ENCODE measurements at regions not wholly inside any gene's neighbourhood (a gene's known extent, or its start where the extent isn't known, plus 50 kb on each side); places are given as distances from the start of the nearest gene placed in this dataset.
A peak's percentile ranks its signal among the peaks of the same experiment; 100 is the strongest.
"Not testable (repeated sequence)": the region's sequence is repeated elsewhere in the genome, so short reads cannot be mapped to it uniquely, and the experiment has no call there.

DNA sequence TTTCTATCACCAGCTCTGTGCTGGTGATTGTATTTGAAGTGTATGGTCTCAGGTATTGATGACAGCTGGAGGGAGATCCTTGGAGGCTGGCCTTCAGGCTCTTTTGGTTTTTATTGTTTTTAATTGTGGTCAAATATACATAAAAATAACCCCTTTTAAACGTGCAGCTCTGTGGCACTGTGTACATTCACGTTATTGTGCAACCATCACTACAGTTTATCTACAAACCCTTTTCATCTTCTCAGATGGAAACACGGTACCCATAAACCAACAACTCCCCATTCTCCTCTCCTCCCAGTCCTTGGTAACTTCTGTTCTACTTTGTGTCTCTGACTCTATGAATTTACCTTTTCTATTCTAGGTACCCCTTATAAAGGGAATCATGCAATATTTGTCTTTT lies 79.3 kb upstream of the ATP8B1 start:
- Histone ChIP-seq H2AFZ (ENCODE audit: low read depth, low read length, severe bottlenecking) (no peak overlapping the region), H3K27me3 (ENCODE audit: low read length) (no peaks in the 10 kb centered on the region), H3K9ac (ENCODE audit: low read length) (no peak overlapping the region), H3F3A (ENCODE audit: insufficient read depth) (no peaks in the 10 kb centered on the region), H3K9me3 (ENCODE audit: insufficient read depth, low read length) (0 out of 2 replicates have a peak, but pooled peaks cover 3% of the 10 kb centered on the region), H3K79me2 (ENCODE audit: insufficient read depth, low read length) (no peaks in the 10 kb centered on the region), H3K9me2 (replicated peaks; ENCODE audit: insufficient read depth, low read length) (no peaks in the 10 kb centered on the region), H3K4me2 (ENCODE audit: low read depth, low read length, poor library complexity, severe bottlenecking) (no peak overlapping the region), H3K4me3 (ENCODE audit: insufficient read depth, low read length, poor library complexity, severe bottlenecking) (no peak overlapping the region), H3K36me3 (ENCODE audit: low read length) (no peaks in the 10 kb centered on the region), H3K27ac (ENCODE audit: low read depth, low read length) (no peak overlapping the region), H4K20me1 (ENCODE audit: low read depth, low read length) (no peaks in the 10 kb centered on the region)
- no peak for TF ChIP-seq EZH2phosphoT487 (conservative IDR thresholded peaks at IDR 0.05; ENCODE audit: low read length)
- TF ChIP-seq, protein P1, sequence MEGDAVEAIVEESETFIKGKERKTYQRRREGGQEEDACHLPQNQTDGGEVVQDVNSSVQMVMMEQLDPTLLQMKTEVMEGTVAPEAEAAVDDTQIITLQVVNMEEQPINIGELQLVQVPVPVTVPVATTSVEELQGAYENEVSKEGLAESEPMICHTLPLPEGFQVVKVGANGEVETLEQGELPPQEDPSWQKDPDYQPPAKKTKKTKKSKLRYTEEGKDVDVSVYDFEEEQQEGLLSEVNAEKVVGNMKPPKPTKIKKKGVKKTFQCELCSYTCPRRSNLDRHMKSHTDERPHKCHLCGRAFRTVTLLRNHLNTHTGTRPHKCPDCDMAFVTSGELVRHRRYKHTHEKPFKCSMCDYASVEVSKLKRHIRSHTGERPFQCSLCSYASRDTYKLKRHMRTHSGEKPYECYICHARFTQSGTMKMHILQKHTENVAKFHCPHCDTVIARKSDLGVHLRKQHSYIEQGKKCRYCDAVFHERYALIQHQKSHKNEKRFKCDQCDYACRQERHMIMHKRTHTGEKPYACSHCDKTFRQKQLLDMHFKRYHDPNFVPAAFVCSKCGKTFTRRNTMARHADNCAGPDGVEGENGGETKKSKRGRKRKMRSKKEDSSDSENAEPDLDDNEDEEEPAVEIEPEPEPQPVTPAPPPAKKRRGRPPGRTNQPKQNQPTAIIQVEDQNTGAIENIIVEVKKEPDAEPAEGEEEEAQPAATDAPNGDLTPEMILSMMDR (IDR thresholded peaks at IDR 0.05; ENCODE audit: insufficient read depth, low read length, poor library complexity, severe bottlenecking): no peak

DNA sequence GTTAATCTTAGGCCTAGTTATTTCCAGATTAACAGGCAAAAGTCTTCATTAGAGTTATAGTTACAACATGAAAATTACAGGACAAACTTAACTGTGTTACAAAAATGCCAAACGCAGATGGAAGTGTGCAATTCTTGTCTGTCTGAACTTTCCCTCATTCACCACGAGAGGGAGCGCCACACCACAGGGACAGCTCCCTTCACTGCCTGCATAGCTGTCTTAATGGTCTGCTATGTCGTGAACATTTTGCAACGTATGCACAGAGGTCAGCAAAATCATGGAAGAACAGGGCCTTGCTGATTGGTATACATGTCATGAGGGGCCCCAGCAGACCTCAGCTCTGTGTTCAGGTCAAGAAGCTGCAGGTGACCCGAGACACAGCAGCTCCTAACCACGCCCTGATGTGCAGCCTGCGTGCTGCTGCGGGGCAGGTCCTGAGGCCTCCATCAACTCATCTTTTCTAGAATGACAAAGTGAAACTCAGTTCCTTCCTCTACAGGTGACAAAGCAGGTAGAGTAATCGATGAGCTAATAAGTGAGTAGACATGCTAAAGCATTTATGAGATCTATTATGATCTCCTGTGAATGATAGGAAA lies 78.8 kb upstream of the ATP8B1 start:
- Histone ChIP-seq H3K4me2 (ENCODE audit: low read depth, low read length, poor library complexity, severe bottlenecking) (no peak overlapping the region), H3F3A (ENCODE audit: insufficient read depth) (no peaks in the 10 kb centered on the region), H3K36me3 (ENCODE audit: low read length) (no peaks in the 10 kb centered on the region), H3K9me3 (ENCODE audit: insufficient read depth, low read length) (0 out of 2 replicates have a peak, but pooled peaks cover 3% of the 10 kb centered on the region), H3K9me2 (replicated peaks; ENCODE audit: insufficient read depth, low read length) (no peaks in the 10 kb centered on the region), H3K27ac (ENCODE audit: low read depth, low read length) (no peak overlapping the region), H3K79me2 (ENCODE audit: insufficient read depth, low read length) (no peaks in the 10 kb centered on the region), H3K27me3 (ENCODE audit: low read length) (no peaks in the 10 kb centered on the region), H3K9ac (ENCODE audit: low read length) (no peak overlapping the region), H4K20me1 (ENCODE audit: low read depth, low read length) (no peaks in the 10 kb centered on the region), H3K4me3 (ENCODE audit: insufficient read depth, low read length, poor library complexity, severe bottlenecking) (no peak overlapping the region), H2AFZ (ENCODE audit: low read depth, low read length, severe bottlenecking) (no peak overlapping the region)
- TF ChIP-seq EZH2phosphoT487 (conservative IDR thresholded peaks at IDR 0.05; ENCODE audit: low read length): no peak
- TF ChIP-seq, protein P1 (IDR thresholded peaks at IDR 0.05; ENCODE audit: insufficient read depth, low read length, poor library complexity, severe bottlenecking): peak; percentile 92

DNA sequence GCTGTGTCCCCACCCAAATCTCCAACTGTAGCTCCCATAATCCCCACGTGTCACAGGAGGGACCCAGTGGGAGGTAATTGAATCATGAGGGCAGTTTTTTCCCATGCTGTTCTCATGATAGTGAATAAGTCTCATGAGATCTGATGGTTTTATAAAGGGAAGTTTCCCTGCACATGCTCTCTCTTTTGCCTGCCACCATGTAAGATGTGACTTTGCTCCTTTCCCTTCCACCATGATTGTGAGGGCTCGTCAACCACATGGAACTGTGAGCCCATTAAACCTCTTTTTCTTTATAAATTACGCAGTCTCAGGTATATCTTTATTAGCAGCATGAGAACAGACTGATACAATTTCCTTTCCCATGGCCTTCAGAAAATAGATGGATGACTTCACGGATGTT lies 76.8 kb upstream of the ATP8B1 start:
- H3K9me2 ChIP-seq (replicated peaks; ENCODE audit: insufficient read depth, low read length); H3K27ac ChIP-seq (ENCODE audit: low read depth, low read length); H3F3A ChIP-seq (ENCODE audit: insufficient read depth); H3K9ac ChIP-seq (ENCODE audit: low read length); H3K4me3 ChIP-seq (ENCODE audit: insufficient read depth, low read length, poor library complexity, severe bottlenecking); H3K36me3 ChIP-seq (ENCODE audit: low read length); H3K79me2 ChIP-seq (ENCODE audit: insufficient read depth, low read length); H3K9me3 ChIP-seq (ENCODE audit: insufficient read depth, low read length); H3K4me2 ChIP-seq (ENCODE audit: low read depth, low read length, poor library complexity, severe bottlenecking); H4K20me1 ChIP-seq (ENCODE audit: low read depth, low read length); H3K27me3 ChIP-seq (ENCODE audit: low read length); H2AFZ ChIP-seq (ENCODE audit: low read depth, low read length, severe bottlenecking): not testable (repeated sequence)

DNA sequence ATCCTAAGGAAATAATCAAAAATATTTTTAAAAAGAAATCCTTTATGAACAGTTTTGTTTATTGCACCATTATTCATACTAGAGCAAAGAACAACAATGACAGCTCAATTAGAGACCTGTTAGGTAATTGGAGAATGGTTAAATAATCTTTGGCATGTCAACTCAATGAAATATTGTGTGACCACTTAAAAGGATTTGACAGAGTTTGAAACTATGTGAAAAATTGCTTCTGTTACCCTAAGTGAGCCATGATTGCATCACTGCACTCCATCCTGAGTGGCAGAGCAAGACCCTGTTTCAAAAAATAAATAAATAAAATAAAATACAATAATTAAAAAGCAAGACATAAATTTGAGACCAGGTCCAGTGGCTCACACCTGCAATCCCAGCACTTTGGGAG lies 66.1 kb upstream of the ATP8B1 start:
- H3F3A ChIP-seq (ENCODE audit: insufficient read depth): no peaks in the 10 kb centered on the region
- no peaks in the 10 kb centered on the region for H3K27me3 ChIP-seq (ENCODE audit: low read length)
- H3K4me2 ChIP-seq (ENCODE audit: low read depth, low read length, poor library complexity, severe bottlenecking): no peak overlapping the region
- no peak overlapping the region for H2AFZ ChIP-seq (ENCODE audit: low read depth, low read length, severe bottlenecking)
- H3K27ac ChIP-seq (ENCODE audit: low read depth, low read length): no peak overlapping the region
- no peak overlapping the region for H3K4me3 ChIP-seq (ENCODE audit: insufficient read depth, low read length, poor library complexity, severe bottlenecking)
- no peak overlapping the region for H3K9ac ChIP-seq (ENCODE audit: low read length)
- H3K9me2 ChIP-seq (replicated peaks; ENCODE audit: insufficient read depth, low read length): no peaks in the 10 kb centered on the region
- no peak for TF ChIP-seq EZH2phosphoT487 (conservative IDR thresholded peaks at IDR 0.05; ENCODE audit: low read length)
- TF ChIP-seq, protein P1 (IDR thresholded peaks at IDR 0.05; ENCODE audit: insufficient read depth, low read length, poor library complexity, severe bottlenecking): no peak
- H3K79me2 ChIP-seq (ENCODE audit: insufficient read depth, low read length): no peaks in the 10 kb centered on the region
- no peaks in the 10 kb centered on the region for H3K9me3 ChIP-seq (ENCODE audit: insufficient read depth, low read length)
- H3K36me3 ChIP-seq (ENCODE audit: low read length): no peaks in the 10 kb centered on the region
- H4K20me1 ChIP-seq (ENCODE audit: low read depth, low read length): no peaks in the 10 kb centered on the region
